ENCODE measurements at regions not wholly inside any gene's neighbourhood (a gene's known extent, or its start where the extent isn't known, plus 50 kb on each side); places are given as distances from the start of the nearest gene placed in this dataset.

- TF ChIP-seq MAX (CRISPR knock-in tag; IDR thresholded peaks at IDR 0.05) (no peak), SMAD4 (CRISPR knock-in tag; IDR thresholded peaks at IDR 0.05) (no peak), FOXJ3 (CRISPR knock-in tag; IDR thresholded peaks at IDR 0.05; ENCODE audit: borderline replicate concordance) (no peak), CTCF (IDR thresholded peaks at IDR 0.05) (no peak), ZNF121 (CRISPR knock-in tag; IDR thresholded peaks at IDR 0.05) (no peak), NR3C1 (CRISPR knock-in tag; conservative IDR thresholded peaks at IDR 0.05; ENCODE audit: low read depth) (no peak), CDX4 (CRISPR knock-in tag; IDR thresholded peaks at IDR 0.05; ENCODE audit: borderline replicate concordance) (no peak), ESRRA (CRISPR knock-in tag; IDR thresholded peaks at IDR 0.05; ENCODE audit: borderline replicate concordance) (no peak), ATF3 (CRISPR knock-in tag; conservative IDR thresholded peaks at IDR 0.05) (no peak), ZMAT4 (CRISPR knock-in tag; IDR thresholded peaks at IDR 0.05) (no peak), TEAD4 (CRISPR knock-in tag; IDR thresholded peaks at IDR 0.05) (no peak), USF2 (CRISPR knock-in tag; IDR thresholded peaks at IDR 0.05) (no peak), SP1 (CRISPR knock-in tag; conservative IDR thresholded peaks at IDR 0.05) (no peak)
Measured at GRCh38 chr13:64186071-64186470, 2770.4 kb upstream of the PCDH20 start.
